ENCODE measurements at regions not wholly inside any gene's neighbourhood (a gene's known extent, or its start where the extent isn't known, plus 50 kb on each side); places are given as distances from the start of the nearest gene placed in this dataset.

- CTCF ChIA-PET: interaction anchor here (1.2 to 2.1 kb wide), 2 partner anchors 19 to 293 kb away, joined by 3 to 4 read pairs; no protein-coding TSS in a partner anchor
- H3K27ac ChIP-seq (ENCODE audit: extremely low read depth, low read depth, low read length): no peak overlapping the region
Measured at GRCh38 chr18:54690198-54690597, 99.2 kb downstream of the DYNAP start.

GRCh38 chr18:54692463-54692862 lies 101.4 kb downstream of the DYNAP start:
- Histone ChIP-seq H3K27ac (ENCODE audit: extremely low read depth, low read depth, low read length) (no peak overlapping the region), H3K4me3 (ENCODE audit: low read depth, low read length) (no peak overlapping the region), H3K36me3 (ENCODE audit: control insufficient read depth in 2 of 2, insufficient read depth in 1 of 2, low read length in 2 of 2) (no peaks in the 10 kb centered on the region), H3K4me1 (ENCODE audit: control insufficient read depth, insufficient read depth, low read length) (no peaks in the 10 kb centered on the region), H3K9me3 (ENCODE audit: control insufficient read depth, insufficient read depth, low read depth, low read length) (no peaks in the 10 kb centered on the region)
- ChIA-PET POLR2A (no interaction called here), CTCF (interaction anchor here (0.6 to 1.0 kb wide), 3 partner anchors 11 to 291 kb away, joined by 3 read pairs; no protein-coding TSS in a partner anchor)
- no peak for TF ChIP-seq ZNF449 (tag by site-specific recombination; IDR thresholded peaks at IDR 0.05)
- TF ChIP-seq ZBTB49 (tag by site-specific recombination; IDR thresholded peaks at IDR 0.05; ENCODE audit: low read depth): no peak
- no peak for TF ChIP-seq ZNF658 (tag by site-specific recombination; IDR thresholded peaks at IDR 0.05)
- no peak for TF ChIP-seq ZNF837 (tag by site-specific recombination; IDR thresholded peaks at IDR 0.05)
- no peak for TF ChIP-seq ZNF473 (tag by site-specific recombination; IDR thresholded peaks at IDR 0.05)
- no peak for TF ChIP-seq ZNF26 (tag by site-specific recombination; IDR thresholded peaks at IDR 0.05)
- no peak for TF ChIP-seq ZBTB44 (tag by site-specific recombination; IDR thresholded peaks at IDR 0.05)
- TF ChIP-seq ELK4 (IDR thresholded peaks at IDR 0.05; ENCODE audit: borderline replicate concordance, low read depth, low read length): no peak
- TF ChIP-seq ZNF664 (tag by site-specific recombination; IDR thresholded peaks at IDR 0.05): no peak
- no peak for TF ChIP-seq ZNF341 (tag by site-specific recombination; IDR thresholded peaks at IDR 0.05; ENCODE audit: low read depth)
- no peak for TF ChIP-seq ZNF560 (tag by site-specific recombination; IDR thresholded peaks at IDR 0.05; ENCODE audit: borderline replicate concordance)
- TF ChIP-seq MZF1 (tag by site-specific recombination; IDR thresholded peaks at IDR 0.05; ENCODE audit: borderline replicate concordance): no peak
- no peak for TF ChIP-seq ZNF571 (tag by site-specific recombination; IDR thresholded peaks at IDR 0.05)

More at GRCh38 chr18:54690198-54690597, 99.2 kb downstream of the DYNAP start:
- H3K9me3 ChIP-seq (ENCODE audit: control insufficient read depth, insufficient read depth, low read depth, low read length): no peaks in the 10 kb centered on the region
- no peak overlapping the region for H3K4me3 ChIP-seq (ENCODE audit: low read depth, low read length)
- TF ChIP-seq GLI4 (tag by site-specific recombination; IDR thresholded peaks at IDR 0.05): no peak
- no peak for TF ChIP-seq ZIC2 (tag by site-specific recombination; IDR thresholded peaks at IDR 0.05)
- no peak for TF ChIP-seq BCL11A (tag by site-specific recombination; IDR thresholded peaks at IDR 0.05; ENCODE audit: low read depth)
- TF ChIP-seq ZNF184 (tag by site-specific recombination; IDR thresholded peaks at IDR 0.05): no peak
- no peak for TF ChIP-seq ZBTB11 (tag by site-specific recombination; conservative IDR thresholded peaks at IDR 0.05; ENCODE audit: low read depth)
- no peak for TF ChIP-seq ZNF223 (tag by site-specific recombination; IDR thresholded peaks at IDR 0.05)
- TF ChIP-seq ZNF292 (tag by site-specific recombination; IDR thresholded peaks at IDR 0.05; ENCODE audit: borderline replicate concordance, low read depth): no peak
- TF ChIP-seq ZNF175 (tag by site-specific recombination; IDR thresholded peaks at IDR 0.05): no peak
- no peak for TF ChIP-seq ZNF585B (tag by site-specific recombination; IDR thresholded peaks at IDR 0.05)
- TF ChIP-seq KLF8 (tag by site-specific recombination; IDR thresholded peaks at IDR 0.05): no peak
- no peak for TF ChIP-seq ZNF112 (tag by site-specific recombination; IDR thresholded peaks at IDR 0.05)
- TF ChIP-seq ZNF138 (tag by site-specific recombination; IDR thresholded peaks at IDR 0.05; ENCODE audit: borderline replicate concordance): no peak
- TF ChIP-seq ZNF121 (tag by site-specific recombination; IDR thresholded peaks at IDR 0.05): no peak
- no peak for TF ChIP-seq ZNF600 (tag by site-specific recombination; IDR thresholded peaks at IDR 0.05)
- no peak for TF ChIP-seq ZBTB8A (tag by site-specific recombination; IDR thresholded peaks at IDR 0.05)
- TF ChIP-seq ZNF610 (tag by site-specific recombination; IDR thresholded peaks at IDR 0.05; ENCODE audit: borderline replicate concordance): no peak
- TF ChIP-seq ZNF404 (tag by site-specific recombination; IDR thresholded peaks at IDR 0.05): no peak
- H3K4me1 ChIP-seq (ENCODE audit: control insufficient read depth, insufficient read depth, low read length): no peaks in the 10 kb centered on the region
- H3K36me3 ChIP-seq (ENCODE audit: control insufficient read depth in 2 of 2, insufficient read depth in 1 of 2, low read length in 2 of 2): no peaks in the 10 kb centered on the region
- POLR2A ChIA-PET: no interaction called here
